HL-60 (cell line): ENCODE measurements at regions not wholly inside any gene's neighbourhood (a gene's known extent, or its start where the extent isn't known, plus 50 kb on each side); places are given as distances from the start of the nearest gene placed in this dataset.

Experiments
- DNase-seq, 2 experiments: peaks; one replicate each; pipeline ENCODE4 v3.0.0-alpha.2; 2010 to 2020; ENCODE audit warnings: low read depth in 1 of 2, low spot score in 1 of 2
- H3K27ac ChIP-seq: fragments of 250-450 bp; sonication (Bioruptor Pico); replicated peaks from 2 replicates; pipeline ENCODE4 v1.5.1; 2020; ENCODE audit warnings: mild to moderate bottlenecking, moderate library complexity
- H3K27me3 ChIP-seq: fragments of 250-450 bp; sonication (Bioruptor Pico); 2 replicates; pipeline ENCODE4 v1.5.1; 2021; ENCODE audit warnings: mild to moderate bottlenecking, moderate library complexity; ENCODE audit not compliant: insufficient read depth, poor library complexity, severe bottlenecking
- H3K4me3 ChIP-seq: replicated peaks from 2 replicates; pipeline ENCODE4 v1.5.1; 2011; ENCODE audit warnings: mild to moderate bottlenecking, control low read depth, low read length; ENCODE audit not compliant: insufficient read depth
- GABPA ChIP-seq: IDR thresholded peaks from 2 replicates; pipeline ENCODE4 v1.6.1; 2012; ENCODE audit warnings: low read depth
- POLR2AphosphoS5 ChIP-seq: IDR thresholded peaks from 2 replicates; pipeline ENCODE4 v1.6.1; 2012; ENCODE audit warnings: low read depth
- SPI1 ChIP-seq: IDR thresholded peaks from 2 replicates; pipeline ENCODE4 v1.6.1; 2012; ENCODE audit warnings: low read depth, mild to moderate bottlenecking, borderline replicate concordance
- TF ChIP-seq, protein P1 (sequence below): IDR thresholded peaks from one replicate; pipeline ENCODE4 v1.5.1; 2011; ENCODE audit warnings: low read length, control low read depth, inconsistent platforms; ENCODE audit not compliant: insufficient read depth
- TF ChIP-seq, protein P2 (sequence below): IDR thresholded peaks from 2 replicates; pipeline ENCODE4 v1.6.1; 2012; ENCODE audit warnings: low read depth; ENCODE audit not compliant: insufficient replicate concordance

DNA sequence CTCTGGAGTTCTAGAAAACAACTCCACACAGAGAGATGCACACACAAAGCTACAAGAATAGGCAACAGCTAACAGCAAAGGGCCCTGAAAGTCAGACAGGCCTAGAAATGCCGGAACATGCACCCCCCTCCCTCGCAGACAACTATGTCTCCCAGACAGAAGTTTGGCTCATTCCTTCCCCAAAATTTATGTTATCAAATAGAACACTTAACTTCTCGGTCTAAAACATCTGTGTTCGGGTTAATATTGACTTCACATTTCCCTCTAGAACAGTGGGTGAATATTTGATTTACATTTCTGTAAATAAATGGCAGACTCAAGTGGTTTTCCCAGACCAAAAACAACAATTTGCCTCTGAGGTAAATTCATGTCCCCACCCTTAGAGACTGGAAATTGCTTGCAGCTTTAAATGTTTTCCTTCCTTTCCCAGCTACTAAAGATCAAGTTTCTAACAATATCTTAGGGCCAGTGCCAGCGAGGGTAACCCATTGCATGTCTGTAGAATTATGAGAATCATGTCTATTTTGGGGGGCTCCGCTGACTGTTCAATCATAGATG lies 92.5 kb upstream of the INHBA start:
- TF ChIP-seq, protein P1, sequence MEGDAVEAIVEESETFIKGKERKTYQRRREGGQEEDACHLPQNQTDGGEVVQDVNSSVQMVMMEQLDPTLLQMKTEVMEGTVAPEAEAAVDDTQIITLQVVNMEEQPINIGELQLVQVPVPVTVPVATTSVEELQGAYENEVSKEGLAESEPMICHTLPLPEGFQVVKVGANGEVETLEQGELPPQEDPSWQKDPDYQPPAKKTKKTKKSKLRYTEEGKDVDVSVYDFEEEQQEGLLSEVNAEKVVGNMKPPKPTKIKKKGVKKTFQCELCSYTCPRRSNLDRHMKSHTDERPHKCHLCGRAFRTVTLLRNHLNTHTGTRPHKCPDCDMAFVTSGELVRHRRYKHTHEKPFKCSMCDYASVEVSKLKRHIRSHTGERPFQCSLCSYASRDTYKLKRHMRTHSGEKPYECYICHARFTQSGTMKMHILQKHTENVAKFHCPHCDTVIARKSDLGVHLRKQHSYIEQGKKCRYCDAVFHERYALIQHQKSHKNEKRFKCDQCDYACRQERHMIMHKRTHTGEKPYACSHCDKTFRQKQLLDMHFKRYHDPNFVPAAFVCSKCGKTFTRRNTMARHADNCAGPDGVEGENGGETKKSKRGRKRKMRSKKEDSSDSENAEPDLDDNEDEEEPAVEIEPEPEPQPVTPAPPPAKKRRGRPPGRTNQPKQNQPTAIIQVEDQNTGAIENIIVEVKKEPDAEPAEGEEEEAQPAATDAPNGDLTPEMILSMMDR: no peak
- TF ChIP-seq SPI1 (no peak), POLR2AphosphoS5 (no peak), GABPA (no peak)
- TF ChIP-seq, protein P2, sequence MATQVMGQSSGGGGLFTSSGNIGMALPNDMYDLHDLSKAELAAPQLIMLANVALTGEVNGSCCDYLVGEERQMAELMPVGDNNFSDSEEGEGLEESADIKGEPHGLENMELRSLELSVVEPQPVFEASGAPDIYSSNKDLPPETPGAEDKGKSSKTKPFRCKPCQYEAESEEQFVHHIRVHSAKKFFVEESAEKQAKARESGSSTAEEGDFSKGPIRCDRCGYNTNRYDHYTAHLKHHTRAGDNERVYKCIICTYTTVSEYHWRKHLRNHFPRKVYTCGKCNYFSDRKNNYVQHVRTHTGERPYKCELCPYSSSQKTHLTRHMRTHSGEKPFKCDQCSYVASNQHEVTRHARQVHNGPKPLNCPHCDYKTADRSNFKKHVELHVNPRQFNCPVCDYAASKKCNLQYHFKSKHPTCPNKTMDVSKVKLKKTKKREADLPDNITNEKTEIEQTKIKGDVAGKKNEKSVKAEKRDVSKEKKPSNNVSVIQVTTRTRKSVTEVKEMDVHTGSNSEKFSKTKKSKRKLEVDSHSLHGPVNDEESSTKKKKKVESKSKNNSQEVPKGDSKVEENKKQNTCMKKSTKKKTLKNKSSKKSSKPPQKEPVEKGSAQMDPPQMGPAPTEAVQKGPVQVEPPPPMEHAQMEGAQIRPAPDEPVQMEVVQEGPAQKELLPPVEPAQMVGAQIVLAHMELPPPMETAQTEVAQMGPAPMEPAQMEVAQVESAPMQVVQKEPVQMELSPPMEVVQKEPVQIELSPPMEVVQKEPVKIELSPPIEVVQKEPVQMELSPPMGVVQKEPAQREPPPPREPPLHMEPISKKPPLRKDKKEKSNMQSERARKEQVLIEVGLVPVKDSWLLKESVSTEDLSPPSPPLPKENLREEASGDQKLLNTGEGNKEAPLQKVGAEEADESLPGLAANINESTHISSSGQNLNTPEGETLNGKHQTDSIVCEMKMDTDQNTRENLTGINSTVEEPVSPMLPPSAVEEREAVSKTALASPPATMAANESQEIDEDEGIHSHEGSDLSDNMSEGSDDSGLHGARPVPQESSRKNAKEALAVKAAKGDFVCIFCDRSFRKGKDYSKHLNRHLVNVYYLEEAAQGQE: no peak
- no peak overlapping the region for H3K4me3 ChIP-seq
- no peak overlapping the region for H3K27ac ChIP-seq
- no peaks in the 10 kb centered on the region for H3K27me3 ChIP-seq
- DNase-seq: no peak

DNA sequence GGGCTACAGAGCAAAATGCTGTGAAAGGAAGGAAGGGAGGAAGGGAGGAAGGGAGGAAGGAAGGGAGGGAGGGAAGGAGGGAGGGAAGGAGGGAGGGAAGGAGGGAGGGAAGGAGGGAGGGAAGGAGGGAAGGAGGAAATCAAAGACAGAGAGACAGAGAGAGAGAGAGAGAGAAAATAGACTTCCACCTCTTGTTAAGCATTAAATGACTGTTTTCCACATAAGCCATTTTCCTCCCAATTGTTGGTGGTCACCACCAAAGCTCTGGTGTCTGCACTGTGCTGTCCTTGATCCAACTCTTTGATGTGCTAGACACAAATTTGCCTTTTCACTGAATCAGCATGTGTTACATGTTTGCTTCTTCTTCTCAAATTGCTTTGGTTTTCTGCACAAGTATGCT lies 90.7 kb upstream of the INHBA start:
- H3K27me3 ChIP-seq: no peaks in the 10 kb centered on the region
- no peak overlapping the region for H3K4me3 ChIP-seq
- no peak overlapping the region for H3K27ac ChIP-seq
- no peak for DNase-seq
- TF ChIP-seq POLR2AphosphoS5 (no peak), SPI1 (no peak), GABPA (no peak)
- TF ChIP-seq, protein P1: no peak
- TF ChIP-seq, protein P2: no peak

DNA sequence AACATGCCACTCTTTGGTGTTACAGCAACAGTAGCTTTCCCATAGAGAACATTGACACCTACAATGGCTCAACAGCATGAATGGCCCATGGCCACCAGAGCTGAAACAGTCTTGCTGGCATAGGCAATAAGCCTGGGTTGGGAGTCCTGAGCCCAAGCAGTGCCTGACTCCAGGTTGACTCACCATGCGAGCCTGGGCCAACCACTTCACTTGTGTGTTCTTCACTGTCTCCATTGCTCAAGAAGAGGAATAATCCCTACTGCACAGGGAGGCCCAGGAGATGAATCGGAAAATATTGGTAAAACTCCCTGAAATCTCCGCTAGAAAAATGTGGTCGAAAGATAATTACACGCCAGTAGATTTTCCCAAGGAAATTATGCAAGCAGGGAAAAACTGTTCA lies 89.2 kb upstream of the INHBA start:
- H3K27me3 ChIP-seq: no peaks in the 10 kb centered on the region
- no peak overlapping the region for H3K27ac ChIP-seq
- no peak overlapping the region for H3K4me3 ChIP-seq
- no peak for TF ChIP-seq SPI1
- no peak for TF ChIP-seq GABPA
- TF ChIP-seq, protein P1: no peak
- no peak for TF ChIP-seq POLR2AphosphoS5
- TF ChIP-seq, protein P2: no peak
- no peak for DNase-seq
